ENCODE measurements at regions not wholly inside any gene's neighbourhood (a gene's known extent, or its start where the extent isn't known, plus 50 kb on each side); places are given as distances from the start of the nearest gene placed in this dataset.

DNA sequence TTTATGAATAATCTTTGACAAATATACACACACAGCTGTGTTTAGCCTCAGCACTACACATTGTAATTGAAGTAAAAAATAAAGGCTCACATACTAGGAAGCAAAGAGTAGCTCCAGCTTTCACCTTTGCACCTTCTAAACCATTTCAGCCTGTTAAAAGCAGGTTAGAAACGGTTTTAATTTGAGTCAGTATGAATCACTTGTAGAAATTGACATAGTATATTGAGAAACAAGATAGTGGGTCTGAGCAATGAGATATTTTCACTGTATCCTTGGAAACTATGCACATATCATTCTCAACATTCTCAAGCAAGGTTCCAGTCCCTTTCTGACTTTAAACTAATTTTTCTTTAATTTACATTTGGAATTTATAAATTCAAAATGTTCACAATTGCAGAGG, 380.3 kb downstream of the AASDHPPT start:
- TF ChIP-seq, protein P1, sequence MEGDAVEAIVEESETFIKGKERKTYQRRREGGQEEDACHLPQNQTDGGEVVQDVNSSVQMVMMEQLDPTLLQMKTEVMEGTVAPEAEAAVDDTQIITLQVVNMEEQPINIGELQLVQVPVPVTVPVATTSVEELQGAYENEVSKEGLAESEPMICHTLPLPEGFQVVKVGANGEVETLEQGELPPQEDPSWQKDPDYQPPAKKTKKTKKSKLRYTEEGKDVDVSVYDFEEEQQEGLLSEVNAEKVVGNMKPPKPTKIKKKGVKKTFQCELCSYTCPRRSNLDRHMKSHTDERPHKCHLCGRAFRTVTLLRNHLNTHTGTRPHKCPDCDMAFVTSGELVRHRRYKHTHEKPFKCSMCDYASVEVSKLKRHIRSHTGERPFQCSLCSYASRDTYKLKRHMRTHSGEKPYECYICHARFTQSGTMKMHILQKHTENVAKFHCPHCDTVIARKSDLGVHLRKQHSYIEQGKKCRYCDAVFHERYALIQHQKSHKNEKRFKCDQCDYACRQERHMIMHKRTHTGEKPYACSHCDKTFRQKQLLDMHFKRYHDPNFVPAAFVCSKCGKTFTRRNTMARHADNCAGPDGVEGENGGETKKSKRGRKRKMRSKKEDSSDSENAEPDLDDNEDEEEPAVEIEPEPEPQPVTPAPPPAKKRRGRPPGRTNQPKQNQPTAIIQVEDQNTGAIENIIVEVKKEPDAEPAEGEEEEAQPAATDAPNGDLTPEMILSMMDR (conservative IDR thresholded peaks at IDR 0.05; ENCODE audit: low read length): no peak
- peak; percentile 61 for DNase-seq (ENCODE audit: low read depth)
- no peak overlapping the region for H3K4me3 ChIP-seq (ENCODE audit: low read length)

DNA sequence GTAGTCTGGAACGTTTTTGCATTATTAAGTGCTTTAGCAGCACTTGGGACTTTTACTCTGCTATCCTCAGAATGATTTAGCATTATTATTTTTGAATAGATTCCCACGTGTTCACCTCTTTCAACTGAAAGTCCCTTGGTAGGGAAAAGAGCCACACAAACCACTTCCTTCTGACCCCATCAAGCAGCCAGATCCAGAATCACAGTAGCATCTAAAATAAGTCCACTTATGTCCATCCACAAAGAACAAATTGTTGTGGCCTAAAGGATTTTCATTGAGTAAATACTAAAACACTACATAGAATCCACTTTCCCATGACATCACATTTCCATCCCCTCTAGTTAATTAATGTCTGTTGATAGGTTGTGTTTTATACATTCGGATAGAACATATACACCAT, 381.7 kb downstream of the AASDHPPT start:
- TF ChIP-seq, protein P1 (conservative IDR thresholded peaks at IDR 0.05; ENCODE audit: low read length): no peak
- DNase-seq (ENCODE audit: low read depth): no peak
- no peak overlapping the region for H3K4me3 ChIP-seq (ENCODE audit: low read length)

DNA sequence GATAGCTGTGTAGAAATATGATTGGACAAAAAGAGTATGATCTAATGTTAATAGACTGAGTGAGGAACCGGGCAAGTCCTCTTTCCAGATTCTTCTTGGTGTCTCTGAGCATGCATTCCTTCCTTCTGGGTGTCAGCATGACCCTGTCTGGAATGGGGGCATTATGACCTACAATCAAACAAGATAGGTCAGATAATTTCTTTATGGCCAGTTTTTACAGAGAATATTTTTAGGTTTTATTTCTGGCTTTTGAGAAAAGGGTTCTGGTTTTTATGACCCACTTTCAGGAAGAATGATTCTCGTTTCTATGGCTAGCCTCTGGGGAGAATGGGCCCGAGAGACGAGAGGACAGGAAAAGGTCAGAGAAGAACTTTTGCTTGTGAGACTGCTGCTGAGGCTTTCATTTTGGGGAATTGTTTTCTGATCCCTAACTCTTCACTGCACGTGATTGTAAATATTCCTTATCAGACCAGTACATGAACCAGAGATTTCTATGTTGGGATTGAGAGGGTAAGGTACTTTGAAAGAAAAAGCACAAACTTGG, 383.8 kb downstream of the AASDHPPT start:
- no peak overlapping the region for H3K4me3 ChIP-seq (ENCODE audit: low read length)
- TF ChIP-seq, protein P1 (conservative IDR thresholded peaks at IDR 0.05; ENCODE audit: low read length): no peak
- DNase-seq (ENCODE audit: low read depth): no peak

DNA sequence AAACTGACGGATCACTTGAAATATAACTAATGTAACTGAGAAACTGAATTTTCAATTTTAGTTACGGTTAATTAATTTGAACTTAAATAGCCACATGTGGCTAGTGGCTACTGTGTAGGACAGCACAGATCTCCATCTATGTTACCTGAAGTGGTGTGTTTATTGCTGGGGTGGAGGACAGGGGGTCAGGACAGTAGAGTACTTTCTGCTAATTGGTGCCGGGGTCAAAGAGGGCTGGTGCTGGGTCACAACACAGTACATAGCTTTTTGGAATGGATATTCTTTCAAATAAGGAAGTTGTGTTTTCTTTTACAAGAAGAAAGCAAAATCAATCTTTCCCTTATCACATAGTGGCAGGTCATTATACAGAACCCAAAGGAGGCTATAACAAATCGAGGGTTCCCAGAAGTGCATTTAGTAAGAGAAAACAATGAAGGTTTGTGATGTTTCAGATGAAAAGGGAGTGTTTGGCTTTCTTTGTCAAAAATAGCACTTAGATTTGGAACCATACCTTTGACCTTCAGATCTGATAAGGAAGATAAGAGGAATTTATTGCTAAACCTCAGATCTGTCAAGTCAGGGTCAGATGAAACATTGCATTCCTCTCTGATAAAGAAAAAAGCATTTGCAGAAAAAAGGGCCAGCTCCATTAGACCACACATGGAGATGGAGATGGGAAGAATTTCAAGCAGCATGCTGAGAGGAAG, 384.5 kb downstream of the AASDHPPT start:
- TF ChIP-seq, protein P1 (conservative IDR thresholded peaks at IDR 0.05; ENCODE audit: low read length): no peak
- no peak overlapping the region for H3K4me3 ChIP-seq (ENCODE audit: low read length)
- DNase-seq (ENCODE audit: low read depth): no peak

DNA sequence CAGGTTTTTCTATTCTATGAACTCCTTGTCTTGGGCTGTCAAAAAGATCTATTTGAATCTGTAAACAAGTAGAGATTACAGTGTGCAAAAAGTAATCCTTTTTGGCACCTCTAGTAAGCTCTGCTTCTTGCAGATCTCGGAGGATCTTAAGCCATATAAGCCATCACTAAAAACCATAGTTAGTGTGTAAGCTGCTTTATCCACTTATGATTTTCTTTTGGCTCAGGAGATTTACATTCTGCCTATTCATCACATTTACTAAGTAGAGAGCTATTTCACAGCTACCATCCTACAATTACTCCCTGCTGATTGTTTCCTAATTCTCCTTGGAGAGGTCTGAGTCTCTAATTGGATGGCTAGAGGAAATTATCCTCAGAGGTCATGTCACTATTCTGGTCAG, 385.7 kb downstream of the AASDHPPT start:
- TF ChIP-seq, protein P1 (conservative IDR thresholded peaks at IDR 0.05; ENCODE audit: low read length): no peak
- no peak for DNase-seq (ENCODE audit: low read depth)
- no peak overlapping the region for H3K4me3 ChIP-seq (ENCODE audit: low read length)

DNA sequence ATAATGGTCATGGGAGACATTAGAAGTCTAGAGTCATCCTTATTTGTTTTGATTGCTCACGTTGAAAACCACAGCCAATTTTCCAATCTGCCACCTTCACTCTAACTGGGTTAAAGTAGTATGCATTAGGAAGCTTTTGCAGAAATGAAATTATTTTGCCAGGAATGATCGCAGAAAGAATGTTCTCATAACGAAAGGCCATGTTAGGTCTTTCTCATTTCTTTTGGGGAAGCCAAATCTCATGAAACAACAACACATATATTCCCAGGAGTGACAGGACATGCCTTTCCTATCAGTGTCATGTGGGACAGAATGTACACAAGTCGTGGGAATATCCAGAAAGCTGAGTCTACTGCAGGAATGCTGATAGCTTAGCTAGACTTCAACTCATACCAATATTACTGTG, 386.3 kb downstream of the AASDHPPT start:
- TF ChIP-seq, protein P1 (conservative IDR thresholded peaks at IDR 0.05; ENCODE audit: low read length): no peak
- no peak for DNase-seq (ENCODE audit: low read depth)
- no peak overlapping the region for H3K4me3 ChIP-seq (ENCODE audit: low read length)

DNA sequence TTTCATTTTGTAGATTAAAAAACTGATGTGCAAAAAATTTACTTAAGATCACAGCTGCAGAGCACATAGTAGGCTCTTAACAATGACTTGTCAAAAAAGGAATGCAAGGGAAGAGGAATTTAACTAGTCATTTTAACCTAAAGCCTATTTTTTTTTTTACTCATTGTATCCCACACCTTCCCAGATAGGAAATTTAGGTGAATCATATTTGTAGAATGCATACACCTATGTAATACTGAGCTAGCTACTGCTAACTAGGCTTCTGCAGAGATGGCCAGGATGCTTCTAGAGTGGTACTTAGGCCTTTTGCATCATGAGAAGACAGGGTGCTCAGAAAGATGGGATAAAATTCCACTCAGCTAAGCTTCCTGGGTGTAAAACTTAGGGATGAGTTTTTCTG, 387.3 kb downstream of the AASDHPPT start:
- DNase-seq (ENCODE audit: low read depth): no peak
- no peak overlapping the region for H3K4me3 ChIP-seq (ENCODE audit: low read length)
- TF ChIP-seq, protein P1 (conservative IDR thresholded peaks at IDR 0.05; ENCODE audit: low read length): no peak

Data from AG10803 (cell line).